Neural progenitor cell (in vitro differentiated cells): ENCODE measurements at regions not wholly inside any gene's neighbourhood (a gene's known extent, or its start where the extent isn't known, plus 50 kb on each side); places are given as distances from the start of the nearest gene placed in this dataset.

Experiments
- CTCF ChIP-seq: fragments of 200-600 bp; sonication (generic); IDR thresholded peaks from 2 replicates; pipeline ENCODE4 v1.5.1; 2017; ENCODE audit warnings: antibody characterized with exemption, mild to moderate bottlenecking
- EZH2 ChIP-seq: fragments of 200-600 bp; sonication (generic); IDR thresholded peaks from 2 replicates; pipeline ENCODE4 v1.6.1; 2017; ENCODE audit warnings: antibody characterized with exemption, mild to moderate bottlenecking, moderate library complexity
- EZH2phosphoT487 ChIP-seq: fragments of 200-600 bp; sonication (generic); IDR thresholded peaks from 2 replicates; pipeline ENCODE4 v1.6.1; 2017; ENCODE audit warnings: antibody characterized with exemption

GRCh38 chr6:71168233-71168765 is 120.3 kb upstream of the OGFRL1 start:
- TF ChIP-seq CTCF (no peak), EZH2 (no peak), EZH2phosphoT487 (no peak)
